ENCODE measurements at regions not wholly inside any gene's neighbourhood (a gene's known extent, or its start where the extent isn't known, plus 50 kb on each side); places are given as distances from the start of the nearest gene placed in this dataset.

- no peak overlapping the region for H2AFZ ChIP-seq (ENCODE audit: insufficient read depth, low read length, poor library complexity)
- no peak overlapping the region for H3K9ac ChIP-seq (ENCODE audit: low read length)
- no peak overlapping the region for H3K14ac ChIP-seq (ENCODE audit: low read length)
- no peak overlapping the region for H3K18ac ChIP-seq (ENCODE audit: low read length)
- no peak overlapping the region for H4K8ac ChIP-seq (ENCODE audit: low read depth, low read length)
- no peak overlapping the region for H2BK120ac ChIP-seq (ENCODE audit: insufficient read depth, low read length, poor library complexity)
- H3K27ac ChIP-seq (ENCODE audit: low read depth, low read length): no peak overlapping the region
- H3K4me1 ChIP-seq (ENCODE audit: control insufficient read depth in 1 of 2, insufficient read depth in 2 of 2, low read length in 2 of 2): no peaks in the 10 kb centered on the region
- H3K36me3 ChIP-seq (ENCODE audit: control insufficient read depth in 1 of 2, insufficient read depth in 2 of 2, low read length in 2 of 2): no peaks in the 10 kb centered on the region
- no peak overlapping the region for H3K4me2 ChIP-seq (ENCODE audit: low read length)
- no peak overlapping the region for H4K91ac ChIP-seq (ENCODE audit: low read depth, low read length)
- no peak overlapping the region for H3K4ac ChIP-seq (ENCODE audit: low read depth, low read length)
- no peak overlapping the region for H3K23ac ChIP-seq (ENCODE audit: low read length)
- H3K79me2 ChIP-seq (ENCODE audit: control insufficient read depth, insufficient read depth, low read length, poor library complexity): no peaks in the 10 kb centered on the region
- H3K4me3 ChIP-seq (ENCODE audit: low read depth, low read length): no peak overlapping the region
- no peaks in the 10 kb centered on the region for H3K79me1 ChIP-seq (ENCODE audit: low read length)
- H2BK5ac ChIP-seq (ENCODE audit: low read depth, low read length, poor library complexity): no peak overlapping the region
- peaks cover 1% of the 10 kb centered on the region for H3K9me3 ChIP-seq (ENCODE audit: insufficient read depth, low read depth, low read length)
- no peak for DNase-seq
- no peak overlapping the region for H2BK12ac ChIP-seq (ENCODE audit: low read length)
- H3K27me3 ChIP-seq (ENCODE audit: insufficient read depth, low read length): no peaks in the 10 kb centered on the region
- no peak overlapping the region for H2AK5ac ChIP-seq (ENCODE audit: low read length)
- H4K12ac ChIP-seq (ENCODE audit: low read depth, low read length): no peak overlapping the region
Observed at GRCh38 chr3:130606336-130606735, 89.4 kb downstream of the COL6A6 start.

- H4K91ac ChIP-seq (ENCODE audit: low read depth, low read length): no peak overlapping the region
- no peak overlapping the region for H3K18ac ChIP-seq (ENCODE audit: low read length)
- no peaks in the 10 kb centered on the region for H3K4me1 ChIP-seq (ENCODE audit: control insufficient read depth in 1 of 2, insufficient read depth in 2 of 2, low read length in 2 of 2)
- no peak overlapping the region for H3K14ac ChIP-seq (ENCODE audit: low read length)
- peaks cover 1% of the 10 kb centered on the region for H3K9me3 ChIP-seq (ENCODE audit: insufficient read depth, low read depth, low read length)
- H2AK5ac ChIP-seq (ENCODE audit: low read length): no peak overlapping the region
- no peak overlapping the region for H2AFZ ChIP-seq (ENCODE audit: insufficient read depth, low read length, poor library complexity)
- DNase-seq: no peak
- H3K23ac ChIP-seq (ENCODE audit: low read length): no peak overlapping the region
- no peak overlapping the region for H2BK12ac ChIP-seq (ENCODE audit: low read length)
- H3K79me2 ChIP-seq (ENCODE audit: control insufficient read depth, insufficient read depth, low read length, poor library complexity): no peaks in the 10 kb centered on the region
- no CpG with 5 or more reads among the region's 1 CpG for WGBS (ENCODE audit: extremely low coverage, insufficient coverage, insufficient read length)
- H2BK5ac ChIP-seq (ENCODE audit: low read depth, low read length, poor library complexity): no peak overlapping the region
- H3K4ac ChIP-seq (ENCODE audit: low read depth, low read length): no peak overlapping the region
- H3K27ac ChIP-seq (ENCODE audit: low read depth, low read length): no peak overlapping the region
- no peak overlapping the region for H3K4me3 ChIP-seq (ENCODE audit: low read depth, low read length)
- H3K36me3 ChIP-seq (ENCODE audit: control insufficient read depth in 1 of 2, insufficient read depth in 2 of 2, low read length in 2 of 2): no peaks in the 10 kb centered on the region
- H3K4me2 ChIP-seq (ENCODE audit: low read length): no peak overlapping the region
- no peak overlapping the region for H4K8ac ChIP-seq (ENCODE audit: low read depth, low read length)
- no peaks in the 10 kb centered on the region for H3K79me1 ChIP-seq (ENCODE audit: low read length)
- H4K12ac ChIP-seq (ENCODE audit: low read depth, low read length): no peak overlapping the region
- H3K9ac ChIP-seq (ENCODE audit: low read length): no peak overlapping the region
- H2BK120ac ChIP-seq (ENCODE audit: insufficient read depth, low read length, poor library complexity): no peak overlapping the region
- no peaks in the 10 kb centered on the region for H3K27me3 ChIP-seq (ENCODE audit: insufficient read depth, low read length)
Observed at GRCh38 chr3:130607553-130608154, 90.7 kb downstream of the COL6A6 start.

- no CpG with 5 or more reads among the region's 3 CpGs for WGBS (ENCODE audit: extremely low coverage, insufficient coverage, insufficient read length)
- Histone ChIP-seq H3K27ac (ENCODE audit: low read depth, low read length) (no peak overlapping the region), H3K79me2 (ENCODE audit: control insufficient read depth, insufficient read depth, low read length, poor library complexity) (no peaks in the 10 kb centered on the region), H2BK120ac (ENCODE audit: insufficient read depth, low read length, poor library complexity) (no peak overlapping the region), H2BK12ac (ENCODE audit: low read length) (no peak overlapping the region), H3K18ac (ENCODE audit: low read length) (no peak overlapping the region), H3K9me3 (ENCODE audit: insufficient read depth, low read depth, low read length) (peaks cover 1% of the 10 kb centered on the region), H3K4me1 (ENCODE audit: control insufficient read depth in 1 of 2, insufficient read depth in 2 of 2, low read length in 2 of 2) (no peaks in the 10 kb centered on the region), H2AK5ac (ENCODE audit: low read length) (no peak overlapping the region), H3K36me3 (ENCODE audit: control insufficient read depth in 1 of 2, insufficient read depth in 2 of 2, low read length in 2 of 2) (no peaks in the 10 kb centered on the region), H3K27me3 (ENCODE audit: insufficient read depth, low read length) (no peaks in the 10 kb centered on the region), H3K23ac (ENCODE audit: low read length) (no peak overlapping the region), H2AFZ (ENCODE audit: insufficient read depth, low read length, poor library complexity) (no peak overlapping the region), H3K79me1 (ENCODE audit: low read length) (no peaks in the 10 kb centered on the region), H3K4ac (ENCODE audit: low read depth, low read length) (no peak overlapping the region), H4K12ac (ENCODE audit: low read depth, low read length) (no peak overlapping the region), H3K14ac (ENCODE audit: low read length) (no peak overlapping the region), H3K4me3 (ENCODE audit: low read depth, low read length) (no peak overlapping the region), H3K4me2 (ENCODE audit: low read length) (no peak overlapping the region), H4K91ac (ENCODE audit: low read depth, low read length) (no peak overlapping the region), H3K9ac (ENCODE audit: low read length) (no peak overlapping the region), H4K8ac (ENCODE audit: low read depth, low read length) (no peak overlapping the region), H2BK5ac (ENCODE audit: low read depth, low read length, poor library complexity) (no peak overlapping the region)
- no peak for DNase-seq
Observed at GRCh38 chr3:130609166-130609979, 92.4 kb downstream of the COL6A6 start.

- Histone ChIP-seq H3K79me2 (ENCODE audit: control insufficient read depth, insufficient read depth, low read length, poor library complexity) (no peaks in the 10 kb centered on the region), H3K4me2 (ENCODE audit: low read length) (no peak overlapping the region), H3K9me3 (ENCODE audit: insufficient read depth, low read depth, low read length) (no peaks in the 10 kb centered on the region), H3K79me1 (ENCODE audit: low read length) (no peaks in the 10 kb centered on the region), H2BK5ac (ENCODE audit: low read depth, low read length, poor library complexity) (no peak overlapping the region), H3K9ac (ENCODE audit: low read length) (no peak overlapping the region), H3K14ac (ENCODE audit: low read length) (no peak overlapping the region), H3K27ac (ENCODE audit: low read depth, low read length) (no peak overlapping the region), H4K12ac (ENCODE audit: low read depth, low read length) (no peak overlapping the region), H2BK120ac (ENCODE audit: insufficient read depth, low read length, poor library complexity) (no peak overlapping the region), H4K8ac (ENCODE audit: low read depth, low read length) (no peak overlapping the region), H3K27me3 (ENCODE audit: insufficient read depth, low read length) (no peaks in the 10 kb centered on the region), H2AK5ac (ENCODE audit: low read length) (no peak overlapping the region), H3K23ac (ENCODE audit: low read length) (no peak overlapping the region), H3K4me1 (ENCODE audit: control insufficient read depth in 1 of 2, insufficient read depth in 2 of 2, low read length in 2 of 2) (no peaks in the 10 kb centered on the region), H3K36me3 (ENCODE audit: control insufficient read depth in 1 of 2, insufficient read depth in 2 of 2, low read length in 2 of 2) (no peaks in the 10 kb centered on the region), H4K91ac (ENCODE audit: low read depth, low read length) (no peak overlapping the region), H3K18ac (ENCODE audit: low read length) (no peak overlapping the region), H2AFZ (ENCODE audit: insufficient read depth, low read length, poor library complexity) (no peak overlapping the region), H3K4me3 (ENCODE audit: low read depth, low read length) (no peak overlapping the region), H2BK12ac (ENCODE audit: low read length) (no peak overlapping the region), H3K4ac (ENCODE audit: low read depth, low read length) (no peak overlapping the region)
- no peak for DNase-seq
- WGBS (ENCODE audit: extremely low coverage, insufficient coverage, insufficient read length): no CpG with 5 or more reads among the region's 4 CpGs
Observed at GRCh38 chr3:130619196-130619595, 102.2 kb downstream of the COL6A6 start.

Measured in trophoblast cell (in vitro differentiated cells and primary cell).